HG03378 (cell line): ENCODE measurements at regions not wholly inside any gene's neighbourhood (a gene's known extent, or its start where the extent isn't known, plus 50 kb on each side); places are given as distances from the start of the nearest gene placed in this dataset.

Experiments
- ATAC-seq: cut with Tn5 transposase; IDR thresholded peaks from one replicate; pipeline ENCODE4 v1.9.1; 2021; ENCODE audit warnings: mild to moderate bottlenecking, moderate library complexity; ENCODE audit not compliant: unreplicated experiment

DNA sequence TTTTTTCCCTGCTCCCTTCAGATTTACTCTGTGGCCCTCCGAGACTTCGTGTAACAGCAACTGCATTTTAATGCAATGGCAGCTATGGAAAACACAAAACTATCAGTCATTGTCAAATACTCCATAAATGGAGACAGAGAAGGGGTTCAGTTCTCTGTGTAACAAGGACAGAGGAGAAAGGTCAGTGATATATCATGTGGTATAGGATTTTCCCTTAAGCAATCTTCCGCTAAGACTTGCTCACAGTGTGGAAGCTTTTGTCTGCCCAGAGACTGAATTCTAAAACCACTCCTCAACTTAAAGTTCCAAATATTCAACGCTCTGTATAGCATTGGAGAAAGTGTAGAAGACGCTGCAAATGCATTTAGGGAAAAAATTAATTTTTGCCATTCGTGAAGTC is 111.3 kb upstream of the EDNRB start:
- ATAC-seq = no peak

GRCh38 chr13:78028960-78029359 is 110.3 kb upstream of the EDNRB start:
- no peak for ATAC-seq

DNA sequence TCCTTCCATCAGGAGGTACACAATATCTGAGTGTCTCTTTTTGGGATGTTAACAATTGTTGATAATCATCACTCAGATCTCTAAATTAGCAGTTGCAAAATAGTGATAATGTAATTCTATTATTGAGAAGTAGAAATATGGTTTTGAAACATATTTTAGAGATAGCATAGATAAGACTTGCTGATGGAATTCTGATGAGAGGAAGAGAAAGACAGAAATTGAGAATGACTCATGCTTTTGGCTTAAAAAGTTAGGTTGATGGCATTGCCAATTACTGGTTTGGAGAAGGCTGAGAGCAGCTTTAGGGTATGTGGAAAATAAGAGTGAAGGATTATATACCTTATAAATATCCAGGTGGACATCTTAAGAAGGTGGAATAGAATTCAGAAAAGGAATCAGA is 106.4 kb upstream of the EDNRB start:
- no peak for ATAC-seq

- peak; percentile 100 for ATAC-seq
These were observed 103.7 kb upstream of the EDNRB start for GRCh38 chr13:78022164-78022877.

GRCh38 chr13:78020861-78021260 is 102.2 kb upstream of the EDNRB start:
- ATAC-seq = no peak

DNA sequence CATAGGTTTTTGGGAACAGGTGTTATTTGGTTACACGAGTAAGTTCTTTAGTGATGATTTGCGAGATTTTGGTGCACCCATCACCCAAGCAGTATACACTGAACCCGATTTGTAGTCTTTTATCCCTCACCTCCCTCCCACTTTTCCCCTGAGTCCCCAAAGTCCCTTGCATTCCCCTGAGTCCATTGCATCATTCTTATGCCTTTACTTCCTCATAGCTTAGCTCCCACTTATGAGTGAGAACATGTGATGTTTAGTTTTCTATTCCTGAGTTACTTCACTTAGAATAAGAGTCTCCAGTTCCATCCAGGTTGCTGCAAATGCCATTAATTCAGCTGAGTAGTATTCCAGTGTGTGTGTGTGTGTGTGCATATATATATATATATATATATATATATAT is 97.2 kb upstream of the EDNRB start:
- ATAC-seq = no peak

DNA sequence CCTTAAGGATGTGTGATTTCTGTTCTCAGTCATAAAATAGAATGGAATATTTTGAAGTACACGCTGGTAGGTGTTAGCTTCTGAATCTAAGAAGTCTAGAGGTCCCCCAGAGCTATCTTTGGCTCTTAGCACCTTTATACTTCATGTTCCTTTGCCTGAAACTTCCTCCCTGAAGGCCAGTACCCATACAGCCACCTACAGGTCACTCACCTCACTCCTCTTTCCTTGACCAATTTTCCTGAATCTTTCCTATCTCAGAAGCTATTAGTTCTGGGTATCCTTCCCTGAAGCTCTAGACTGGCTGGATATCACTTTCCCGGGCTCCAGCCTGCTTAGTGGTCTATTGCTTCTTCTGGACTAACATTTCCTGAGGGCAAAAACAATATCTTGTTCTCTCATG is 93.4 kb upstream of the EDNRB start:
- no peak for ATAC-seq

DNA sequence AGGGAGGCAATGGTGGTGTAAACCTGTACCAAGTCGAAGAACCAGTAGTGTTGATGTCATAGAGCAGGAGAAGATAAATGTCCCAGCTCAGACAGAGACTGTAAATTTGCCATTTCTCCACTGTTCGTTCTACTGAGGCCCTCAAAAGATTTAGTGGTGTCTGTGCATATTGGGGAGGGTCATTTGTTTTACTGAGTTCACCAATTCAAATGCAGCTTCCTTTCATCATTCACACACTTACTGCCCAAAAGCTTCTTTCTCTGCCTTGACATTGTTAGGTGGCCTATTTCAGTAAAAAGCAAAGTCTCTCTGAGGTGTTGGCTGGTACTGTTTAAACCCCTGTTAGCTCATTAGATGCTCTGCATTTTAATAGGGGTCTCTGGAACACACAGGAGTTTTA is 86.2 kb upstream of the EDNRB start:
- ATAC-seq = no peak

- no peak for ATAC-seq
These were observed 81.1 kb upstream of the EDNRB start for GRCh38 chr13:77999746-78000145.

- ATAC-seq = no peak
These were observed 75.5 kb upstream of the EDNRB start for GRCh38 chr13:77994166-77994565.

DNA sequence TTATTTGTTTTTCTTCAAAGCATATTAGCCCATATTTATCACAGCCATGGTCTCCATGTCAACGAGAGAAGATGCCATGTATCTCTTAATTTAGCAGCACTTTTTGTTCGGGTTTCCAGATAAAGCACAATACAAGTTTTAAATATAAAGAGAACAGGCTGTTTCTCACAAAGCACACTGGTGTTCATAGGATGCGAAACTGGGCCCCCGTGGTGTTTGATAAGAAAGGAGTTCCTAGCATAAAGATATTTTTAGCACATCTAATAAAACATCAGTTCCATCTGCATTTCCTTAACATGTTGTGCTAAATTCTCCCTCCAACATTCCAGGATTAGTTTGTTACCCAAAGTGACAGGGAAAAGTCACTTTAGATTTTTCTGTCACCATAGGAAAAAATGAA is 72.4 kb upstream of the EDNRB start:
- no peak for ATAC-seq

DNA sequence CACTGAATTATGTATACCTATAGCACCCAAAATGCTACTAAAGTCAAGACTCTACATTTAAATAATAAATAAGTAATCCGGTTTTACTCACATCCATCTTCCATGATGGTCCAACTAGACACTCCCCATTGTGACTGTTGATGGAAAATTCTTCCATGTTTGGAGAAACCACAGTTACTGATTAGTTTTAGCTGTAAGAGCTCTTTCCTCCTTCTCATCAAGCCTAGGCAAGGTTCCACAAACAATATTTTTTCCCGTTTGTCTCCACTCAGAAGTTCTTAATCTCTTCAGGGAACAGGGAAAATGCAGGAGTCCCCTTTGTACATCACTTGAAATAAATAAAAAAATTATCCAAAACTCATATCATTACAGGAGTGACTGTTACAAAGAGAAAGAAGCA is 70.7 kb upstream of the EDNRB start:
- ATAC-seq = no peak

DNA sequence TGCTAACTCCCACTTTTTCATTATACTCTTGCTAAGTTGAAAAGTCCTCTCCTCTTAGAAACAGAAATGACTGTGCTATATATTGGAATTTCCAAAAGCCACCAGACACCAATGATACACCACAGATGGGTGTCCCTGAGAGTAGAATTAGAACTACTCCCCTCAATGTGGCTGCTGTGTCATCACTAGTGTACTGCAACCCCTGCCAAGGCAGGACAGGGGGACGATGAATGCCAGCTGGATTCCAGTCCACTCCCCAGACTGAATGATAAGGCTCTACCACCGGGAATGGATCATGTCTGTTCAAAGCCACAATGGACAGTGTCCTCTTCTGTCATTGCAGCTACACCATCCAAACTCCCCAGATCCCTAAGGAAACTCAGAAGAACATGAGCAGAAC is 69.7 kb upstream of the EDNRB start:
- ATAC-seq = no peak

DNA sequence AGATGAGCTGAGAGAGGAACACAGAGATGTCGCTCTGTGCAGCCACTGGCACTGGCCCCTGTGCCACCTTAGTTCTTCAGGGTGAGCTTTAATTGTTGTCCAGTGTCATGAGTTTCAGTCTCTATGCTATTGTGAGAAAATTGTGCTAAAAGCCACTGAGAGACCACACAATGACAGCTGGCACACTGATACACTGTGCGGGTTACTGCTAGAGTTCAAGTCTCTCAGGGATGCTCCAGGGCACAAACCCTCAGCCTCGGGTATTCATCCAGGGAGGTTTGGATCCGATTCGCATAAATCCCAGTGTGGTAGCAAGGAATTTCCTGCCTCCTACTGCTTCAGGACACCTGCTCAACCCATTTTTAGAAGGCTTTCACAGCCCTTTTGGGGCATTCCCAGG is 68.1 kb upstream of the EDNRB start:
- ATAC-seq = no peak

DNA sequence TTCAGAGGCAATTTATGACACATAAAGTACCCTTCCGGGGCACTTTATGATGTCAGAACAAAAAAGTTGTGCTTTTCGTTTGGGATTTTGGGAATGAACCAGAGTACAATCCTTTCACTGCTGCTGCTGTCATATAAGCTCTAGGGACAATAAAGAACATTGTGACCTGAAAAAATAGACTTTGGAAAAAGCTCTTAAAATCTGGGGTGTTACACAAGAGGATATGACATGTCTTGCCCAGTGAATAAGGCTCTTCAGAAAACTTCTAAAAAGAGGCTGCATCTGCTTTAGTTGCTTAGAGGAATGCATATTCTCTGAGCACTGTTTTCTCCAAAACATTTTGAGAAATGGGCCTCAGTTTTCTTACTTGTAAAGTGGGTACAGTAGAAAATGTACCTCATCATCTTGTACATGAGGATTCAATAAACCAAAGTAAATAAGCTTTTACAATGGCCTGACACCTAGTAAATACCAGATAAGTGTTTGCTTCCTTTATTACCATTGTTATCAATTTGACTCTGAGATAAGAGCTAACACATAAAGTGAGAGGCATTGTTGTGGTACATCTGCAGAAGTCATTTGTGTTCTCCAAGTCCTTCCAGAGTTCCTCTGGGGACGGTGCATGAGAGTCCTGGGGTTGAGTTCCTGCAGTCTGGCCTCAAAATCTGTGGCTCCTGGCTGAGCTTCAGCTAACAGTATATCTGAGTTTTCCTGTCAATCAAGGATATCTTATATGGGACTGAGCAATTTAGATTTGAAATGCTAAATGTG is 67.4 kb upstream of the EDNRB start:
- ATAC-seq = no peak

- ATAC-seq = no peak
These were observed 62.8 kb upstream of the EDNRB start for GRCh38 chr13:77981281-77981881.

GRCh38 chr13:77980592-77980991 is 62.0 kb upstream of the EDNRB start:
- ATAC-seq = no peak

DNA sequence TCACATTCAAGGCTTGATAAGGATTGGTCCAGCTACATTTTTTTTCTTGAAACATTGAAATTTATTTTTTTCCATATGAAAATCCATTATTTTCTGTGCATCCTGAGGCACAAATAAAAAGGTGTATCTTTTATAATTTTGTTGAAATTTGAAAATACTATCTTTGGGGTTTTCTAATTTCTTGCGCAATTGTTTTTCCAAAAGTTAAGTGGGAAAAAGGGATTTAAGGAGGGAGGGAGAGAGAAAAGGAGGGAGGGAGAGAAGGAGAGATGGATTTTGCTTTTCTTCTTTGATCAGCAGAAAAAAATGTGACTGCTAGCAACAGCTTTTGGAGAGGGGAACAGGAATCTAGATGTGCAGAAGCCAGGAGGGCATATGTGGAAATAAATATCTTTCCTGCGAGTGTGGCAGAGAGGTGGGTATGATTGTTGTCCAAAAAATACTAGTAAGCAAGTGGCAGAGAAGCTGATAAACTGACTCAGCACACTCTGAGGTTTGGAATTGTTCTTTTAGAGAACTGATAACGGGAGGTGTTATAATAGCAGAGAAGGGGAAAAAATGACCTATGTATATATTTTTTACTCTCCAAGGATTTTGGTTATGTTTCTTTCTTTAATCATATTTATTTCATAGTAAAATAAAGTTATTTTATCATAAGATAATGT is 61.2 kb upstream of the EDNRB start:
- ATAC-seq = no peak

DNA sequence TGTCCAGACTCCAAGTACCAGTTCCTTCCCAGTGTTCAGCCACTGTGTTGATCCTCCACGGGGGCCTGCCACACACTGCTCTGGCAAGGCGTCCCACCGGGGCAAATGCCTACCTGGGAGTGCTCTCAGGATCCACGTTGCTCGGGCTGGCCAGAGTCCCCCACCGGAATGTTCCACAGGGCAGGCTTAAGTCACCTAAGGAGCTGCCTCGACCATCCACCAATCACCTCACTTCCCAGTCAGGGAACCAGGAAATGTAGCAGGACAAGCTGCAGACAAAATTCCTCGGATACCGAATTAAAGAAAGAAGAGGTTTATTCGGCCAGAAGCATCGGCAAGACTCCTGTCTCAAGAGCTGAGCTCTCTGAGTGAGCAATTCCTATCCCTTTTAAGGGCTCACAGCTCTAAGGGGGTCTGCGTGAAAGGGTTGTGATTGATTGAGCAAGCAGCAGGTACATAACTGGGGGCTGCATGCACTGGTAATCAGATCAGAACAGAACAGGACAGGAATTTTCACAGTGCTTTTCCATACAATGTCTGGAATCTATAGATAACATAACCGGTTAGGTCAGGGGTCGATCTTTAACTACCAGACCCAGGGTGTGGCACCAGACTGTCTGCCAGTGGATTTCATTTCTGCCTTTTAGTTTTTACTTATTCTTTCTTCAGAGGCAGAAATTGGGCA is 56.9 kb upstream of the EDNRB start:
- no peak for ATAC-seq

DNA sequence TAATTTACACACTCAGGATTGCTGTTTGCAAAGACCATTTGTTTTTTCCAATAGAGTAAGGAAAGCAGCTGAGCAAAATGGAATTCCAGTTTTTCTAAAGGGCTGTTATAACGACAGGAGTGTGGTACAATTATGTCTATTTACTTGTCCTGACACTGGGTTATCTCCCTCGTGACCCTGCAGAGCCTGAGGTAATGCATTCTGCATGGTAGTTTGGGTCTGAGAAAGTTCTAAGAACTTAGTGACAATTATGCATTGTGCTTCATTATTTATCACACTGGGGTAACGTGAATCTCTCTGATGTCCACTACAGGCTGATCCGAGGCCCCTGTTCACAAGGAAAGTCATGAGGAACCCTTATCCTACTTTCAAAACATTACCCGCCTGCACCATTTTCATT is 50.7 kb upstream of the EDNRB start:
- ATAC-seq = no peak
